AG10803 (cell line): ENCODE measurements at regions not wholly inside any gene's neighbourhood (a gene's known extent, or its start where the extent isn't known, plus 50 kb on each side); places are given as distances from the start of the nearest gene placed in this dataset.
A peak's percentile ranks its signal among the peaks of the same experiment; 100 is the strongest.

ENCODE experiments used
- DNase-seq: peaks from one replicate; pipeline ENCODE4 v3.0.0; 2010; ENCODE audit warnings: low read depth
- H3K4me3 ChIP-seq: 2 replicates; pipeline ENCODE4 v1.5.1; 2011; ENCODE audit warnings: mild to moderate bottlenecking, low read length, control low read depth
- CTCF ChIP-seq: conservative IDR thresholded peaks from 2 replicates; pipeline ENCODE4 v1.5.1; 2011; ENCODE audit warnings: mild to moderate bottlenecking, low read length, control low read depth, inconsistent platforms

GRCh38 chr1:115192200-115192767, 103.0 kb upstream of the TSPAN2 start:
- no peak overlapping the region for H3K4me3 ChIP-seq
- no peak for TF ChIP-seq CTCF
- peak; percentile 23 for DNase-seq

- no peak for DNase-seq
- H3K4me3 ChIP-seq = no peak overlapping the region
- no peak for TF ChIP-seq CTCF
Measured at GRCh38 chr1:115191691-115192090, 102.4 kb upstream of the TSPAN2 start.

- no peak overlapping the region for H3K4me3 ChIP-seq
- TF ChIP-seq CTCF = peak; percentile 24
- DNase-seq = peak; percentile 71
Measured at GRCh38 chr1:115190540-115191170, 101.4 kb upstream of the TSPAN2 start.

- TF ChIP-seq CTCF = no peak
- H3K4me3 ChIP-seq = no peak overlapping the region
- peak; percentile 95 for DNase-seq
Measured at GRCh38 chr1:115189814-115190539, 100.7 kb upstream of the TSPAN2 start.

GRCh38 chr1:115188680-115189395, 99.5 kb upstream of the TSPAN2 start:
- no peak overlapping the region for H3K4me3 ChIP-seq
- no peak for DNase-seq
- no peak for TF ChIP-seq CTCF

- TF ChIP-seq CTCF = no peak
- DNase-seq = no peak
- H3K4me3 ChIP-seq = no peak overlapping the region
Measured at GRCh38 chr1:115186711-115187265, 97.5 kb upstream of the TSPAN2 start.
